ENCODE measurements at regions not wholly inside any gene's neighbourhood (a gene's known extent, or its start where the extent isn't known, plus 50 kb on each side); places are given as distances from the start of the nearest gene placed in this dataset.

- DNase-seq = no peak
These were observed 1027.3 kb downstream of the TUSC7 start for GRCh38 chr3:117736846-117737245.

DNA sequence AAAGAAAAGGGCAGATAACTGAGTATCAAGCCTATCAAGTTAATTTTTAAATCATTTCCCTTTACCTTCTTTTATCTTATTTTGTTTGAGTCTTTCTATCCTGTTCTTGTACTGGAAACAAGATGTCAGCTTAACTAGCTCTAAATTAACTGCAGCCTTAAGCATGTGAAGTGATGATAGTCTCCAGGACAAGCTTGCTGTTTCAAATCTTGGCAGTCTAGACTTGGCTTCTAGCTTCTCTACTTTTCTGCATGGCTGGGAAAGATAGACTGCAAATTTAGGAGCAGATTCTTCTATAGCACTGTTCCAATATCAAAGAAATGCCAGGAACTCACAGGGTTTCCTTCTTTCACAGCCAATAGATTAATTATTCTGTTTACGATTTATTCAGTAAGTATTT lies 1034.4 kb downstream of the TUSC7 start:
- DNase-seq = no peak

DNA sequence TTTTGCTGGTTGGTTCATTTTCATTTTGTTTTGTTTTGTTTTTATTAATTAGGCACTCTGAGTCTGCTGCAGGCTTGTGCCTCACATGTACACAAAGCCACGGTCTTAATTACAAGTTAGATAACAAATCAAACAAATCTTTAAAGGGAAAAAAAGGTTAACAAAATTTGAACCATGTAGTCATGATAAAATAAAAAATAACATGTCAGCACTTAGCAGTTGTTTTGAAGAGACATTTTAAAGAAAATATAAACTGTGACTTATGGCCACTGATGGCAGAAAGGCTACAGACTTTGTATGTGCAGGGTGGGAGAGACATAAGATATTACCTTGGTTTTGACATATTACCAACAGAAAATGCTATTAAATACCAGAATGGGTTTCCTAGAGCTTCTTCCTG lies 1035.4 kb downstream of the TUSC7 start:
- DNase-seq = no peak

DNA sequence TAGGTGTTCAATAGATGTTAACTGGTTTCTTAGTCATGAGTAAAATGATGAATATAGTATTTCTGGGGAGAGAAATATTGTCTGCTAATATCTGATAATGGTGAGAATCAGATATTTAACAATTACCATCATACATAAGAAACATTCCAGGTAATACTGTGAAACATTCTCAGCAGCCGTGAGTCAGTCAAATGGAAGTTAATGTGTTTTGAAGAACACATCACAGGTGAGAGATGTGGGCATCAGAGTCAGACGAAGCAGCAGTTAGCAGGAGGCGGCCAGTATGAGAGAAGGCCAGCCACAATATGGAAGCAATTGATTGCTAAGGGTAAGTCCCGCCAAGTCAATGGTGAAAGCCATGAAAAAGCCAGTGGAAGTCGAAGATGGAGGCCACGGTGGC lies 1035.9 kb downstream of the TUSC7 start:
- no peak for DNase-seq

DNA sequence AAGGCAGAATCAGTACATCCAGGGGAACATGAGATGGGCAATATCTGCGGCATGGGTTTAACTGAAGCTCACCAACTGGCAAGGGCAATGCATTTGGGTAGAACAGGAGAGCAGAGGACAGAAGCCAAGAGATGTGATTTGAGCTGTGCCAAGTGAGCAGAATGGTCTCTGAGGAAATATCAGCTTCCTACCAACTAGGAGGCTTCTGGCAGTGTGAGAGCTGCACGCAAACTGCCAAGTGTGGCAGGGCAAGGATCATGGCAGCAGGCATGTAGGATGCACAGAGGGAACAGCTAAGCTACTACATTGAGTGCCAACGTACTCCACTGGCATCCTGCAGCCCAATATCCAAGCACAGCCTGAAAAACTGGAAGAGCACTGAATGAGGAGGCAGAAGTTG lies 1036.5 kb downstream of the TUSC7 start:
- no peak for DNase-seq

- no peak for DNase-seq
These were observed 1038.6 kb downstream of the TUSC7 start for GRCh38 chr3:117748131-117748530.

DNA sequence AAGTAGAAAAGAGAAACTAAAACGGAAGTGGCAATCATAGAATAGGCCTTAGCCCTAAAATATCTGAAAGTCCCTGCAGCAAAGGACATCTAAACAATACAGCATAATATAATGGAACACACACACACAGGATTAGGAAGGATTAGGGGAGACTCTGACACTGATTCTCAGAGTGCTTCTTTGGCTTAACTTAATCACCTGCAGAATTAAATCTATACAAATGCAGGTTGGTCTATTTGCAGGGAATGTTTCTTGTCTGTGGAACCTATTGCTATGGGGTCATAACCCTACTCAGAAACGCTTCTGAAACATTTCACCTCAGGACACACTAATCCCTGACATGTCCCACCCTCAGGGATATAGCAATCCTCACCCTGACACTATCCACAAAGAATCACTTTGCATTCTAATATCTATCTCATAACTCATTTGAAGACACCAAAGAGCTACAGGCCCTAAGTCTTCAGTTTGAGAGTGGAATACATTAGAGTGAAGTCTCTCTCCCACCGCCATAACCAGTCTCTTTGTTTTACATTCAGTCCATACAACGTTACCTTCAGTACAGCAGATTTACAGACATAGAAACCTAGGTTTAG lies 1041.2 kb downstream of the TUSC7 start:
- no peak for DNase-seq

- no peak for DNase-seq
These were observed 1042.1 kb downstream of the TUSC7 start for GRCh38 chr3:117751651-117752050.

- no peak for DNase-seq
These were observed 1043.6 kb downstream of the TUSC7 start for GRCh38 chr3:117752984-117753717.

- no peak for DNase-seq
These were observed 1044.5 kb downstream of the TUSC7 start for GRCh38 chr3:117754058-117754457.

GRCh38 chr3:117754841-117755240 lies 1045.3 kb downstream of the TUSC7 start:
- DNase-seq = no peak

DNA sequence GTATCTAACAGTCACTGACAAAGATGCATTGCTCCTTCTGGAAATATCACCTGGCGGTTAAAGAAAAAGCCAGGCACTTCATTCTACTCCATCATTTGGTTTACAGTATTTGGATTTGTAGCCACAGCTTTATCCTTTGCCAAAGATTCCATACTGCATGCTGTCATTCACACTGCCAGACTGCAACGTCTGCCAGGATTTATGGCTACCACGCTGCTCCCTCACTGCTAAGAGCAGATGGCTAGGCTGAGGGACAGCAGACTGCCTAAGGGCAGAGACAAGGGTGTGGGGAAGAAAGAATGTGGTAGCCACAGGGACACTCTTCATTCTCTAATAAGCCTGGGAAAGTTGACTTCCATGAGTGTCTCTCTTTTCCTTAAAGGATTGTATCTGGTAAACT lies 1047.0 kb downstream of the TUSC7 start:
- DNase-seq = no peak

GRCh38 chr3:117761703-117762620 lies 1052.4 kb downstream of the TUSC7 start:
- DNase-seq = no peak

DNA sequence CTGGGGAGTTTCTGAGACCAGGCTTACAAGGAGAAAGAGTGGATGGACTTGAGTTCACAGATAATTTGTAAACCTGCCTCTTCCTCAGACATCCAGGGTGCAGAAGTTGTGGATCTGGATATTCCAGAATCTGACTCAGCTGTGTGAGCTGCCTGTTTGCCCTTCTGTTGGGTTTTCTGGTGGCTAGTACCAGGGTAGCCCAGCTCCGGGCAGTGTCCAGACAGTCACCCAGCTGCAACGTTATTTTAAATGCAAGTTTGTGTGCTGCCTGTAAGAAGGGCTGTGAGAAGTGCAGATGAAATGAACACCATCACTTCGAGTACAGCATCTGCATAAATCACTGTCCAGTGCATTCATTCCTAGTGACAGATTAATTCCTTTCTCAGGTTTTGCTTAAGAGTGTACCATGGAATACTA lies 1053.0 kb downstream of the TUSC7 start:
- DNase-seq = no peak

DNA sequence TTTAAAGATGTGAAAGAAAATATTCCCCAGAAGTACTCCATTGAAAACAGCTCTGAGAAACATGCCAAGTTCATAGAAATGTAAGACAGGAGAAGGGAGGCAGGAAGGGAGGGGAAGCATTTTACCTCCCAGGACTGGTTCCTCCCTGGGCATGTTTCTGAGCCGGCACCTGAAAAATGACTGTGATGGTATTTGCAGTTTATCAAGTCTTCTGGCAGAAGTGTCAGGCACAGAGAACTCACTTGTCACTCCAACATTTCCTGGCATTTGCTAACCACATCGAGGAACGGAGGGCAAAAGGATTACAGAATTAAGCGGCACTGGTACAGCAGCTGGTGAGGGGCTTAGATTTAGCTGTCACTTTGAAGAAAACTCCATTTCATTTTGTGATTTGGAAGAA lies 1054.0 kb downstream of the TUSC7 start:
- DNase-seq = no peak

GRCh38 chr3:117768581-117768980 lies 1059.0 kb downstream of the TUSC7 start:
- DNase-seq = no peak

DNA sequence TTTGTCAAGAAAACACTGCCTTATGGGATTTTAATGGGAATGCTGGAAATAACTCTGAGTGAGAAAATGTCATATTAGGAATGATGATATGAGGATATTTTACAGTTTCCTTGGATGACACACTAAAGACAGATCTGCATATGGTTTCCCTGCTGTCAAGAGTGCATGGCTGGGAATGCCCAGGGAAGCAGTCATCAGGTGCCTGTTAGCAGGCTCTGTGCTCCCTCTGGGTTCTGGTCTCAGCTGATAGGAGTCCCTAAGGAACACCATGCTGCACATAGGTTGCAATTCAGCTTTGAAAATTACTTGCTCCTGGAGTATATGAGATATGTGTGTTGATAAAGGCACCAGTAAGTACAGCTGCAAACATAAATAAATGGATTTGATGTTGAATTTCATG lies 1064.6 kb downstream of the TUSC7 start:
- DNase-seq = no peak

GRCh38 chr3:117786349-117786748 lies 1076.8 kb downstream of the TUSC7 start:
- DNase-seq = no peak

GRCh38 chr3:117788061-117788460 lies 1078.5 kb downstream of the TUSC7 start:
- no peak for DNase-seq

DNA sequence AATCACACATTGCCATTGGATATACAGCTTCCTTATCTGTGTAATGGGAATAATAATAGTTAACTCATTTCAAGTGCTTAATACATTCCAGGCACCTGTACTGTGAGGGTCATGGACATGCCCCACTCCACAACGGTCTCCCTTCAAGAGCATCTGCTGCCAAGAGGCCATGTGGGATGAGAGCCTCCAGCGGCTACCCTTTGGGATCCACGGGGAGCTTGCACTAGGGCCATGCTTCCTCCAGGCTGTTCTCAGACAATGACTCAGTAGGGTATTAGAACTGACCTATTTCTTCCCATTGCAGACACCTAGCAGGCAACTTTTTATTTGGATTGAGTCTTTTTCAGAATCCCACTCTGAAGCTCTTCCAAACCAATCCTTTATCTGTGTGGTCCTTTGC lies 1078.9 kb downstream of the TUSC7 start:
- DNase-seq = no peak

DNA sequence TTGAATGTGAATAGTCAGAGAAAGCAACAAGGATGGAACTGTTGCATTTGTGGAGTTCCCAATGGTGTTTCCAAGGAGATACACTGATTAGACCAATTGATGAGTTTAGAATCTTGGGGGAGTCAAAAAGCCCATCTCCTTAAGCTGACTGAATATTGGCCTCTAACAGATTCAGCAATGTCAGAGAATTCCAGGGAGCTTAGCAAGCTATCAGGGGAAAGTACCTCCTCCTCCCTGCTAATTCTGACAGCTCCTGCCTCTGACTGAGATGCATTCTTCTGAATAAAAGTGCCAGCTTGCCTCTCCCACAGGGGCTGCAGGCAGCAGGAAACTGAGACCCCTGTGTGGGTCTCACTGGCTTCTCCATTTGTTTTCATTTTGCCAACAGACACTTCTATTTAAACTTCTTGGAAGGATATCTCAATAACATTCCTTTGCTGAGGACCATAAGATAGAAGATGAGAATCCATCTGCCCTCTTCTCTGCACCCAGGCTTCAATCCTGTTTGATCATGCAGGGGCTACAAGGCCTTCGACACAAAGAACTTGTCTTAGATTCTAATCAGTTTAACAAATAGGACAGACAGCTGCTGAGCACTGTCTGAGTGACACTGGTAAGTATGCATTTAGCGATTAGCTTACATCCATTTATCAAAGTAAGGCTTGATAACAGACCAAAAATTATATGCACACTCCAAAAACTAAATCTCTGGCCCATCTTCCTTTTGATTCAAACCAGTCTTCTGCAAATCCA lies 1080.8 kb downstream of the TUSC7 start:
- no peak for DNase-seq

- DNase-seq = no peak
These were observed 1084.2 kb downstream of the TUSC7 start for GRCh38 chr3:117793622-117794265.

Measured in occipital lobe (tissue), 1 donor.